HCT116 (cell line): ENCODE measurements at regions not wholly inside any gene's neighbourhood (a gene's known extent, or its start where the extent isn't known, plus 50 kb on each side); places are given as distances from the start of the nearest gene placed in this dataset.

Experiments used
- ATAC-seq: fragments of 200-7000 bp; cut with Tn5 transposase; 2 replicates; pipeline ENCODE4 v1.9.1; 2020; ENCODE audit warnings: mild to moderate bottlenecking, moderate library complexity
- BruUV-seq: library from RNA; stranded (reverse); fragments of 400-500 nt; replicated peaks from 2 replicates; lab custom pipeline; 2021; lab: Mats Ljungman, UMichigan
- CTCF ChIA-PET: fragments of 300-600 bp; sonication (Branson Sonifier 250); formaldehyde crosslinking; loops from one replicate; lab custom pipeline; 2021; ENCODE audit warnings: antibody characterized with exemption; lab: Charles Lee
- POLR2A ChIA-PET: fragments of 300-600, 350-600 bp; sonication (Branson Sonifier 250); formaldehyde crosslinking; loops from one replicate; lab custom pipeline; 2021; ENCODE audit warnings: antibody characterized with exemption; lab: Charles Lee
- RAD21 ChIA-PET, 2 experiments: fragments of 300-600 bp; sonication (Branson Sonifier 250); formaldehyde crosslinking; loops; one replicate each; lab custom pipeline; 2023; ENCODE audit warnings: low total read pairs in 2 of 2; ENCODE audit not compliant: uncharacterized antibody in 2 of 2, unreplicated experiment in 2 of 2, low non-redundant PET in 1 of 2; lab: Charles Lee
- DNase-seq: peaks from one replicate; pipeline ENCODE4 v3.0.0-alpha.2; 2010; ENCODE audit warnings: low read depth, low spot score
- H2AFZ ChIP-seq: fragments of 200-600 bp; shearing (Covaris generic), sonication (generic); 2 replicates; pipeline ENCODE4 v1.6.1; 2017; ENCODE audit warnings: low read depth, mixed run types, mixed read lengths, antibody characterized with exemption, low read length; ENCODE audit not compliant: poor library complexity, severe bottlenecking
- H3K27ac ChIP-seq: 2 replicates; pipeline ENCODE4 v1.5.1; 2012; ENCODE audit warnings: low read depth, low read length
- H3K27me3 ChIP-seq: fragments of 200-600 bp; sonication (generic); 2 replicates; pipeline ENCODE4 v1.6.1; 2016; ENCODE audit warnings: mixed run types, low read length, mixed read lengths; ENCODE audit not compliant: insufficient read depth
- H3K36me3 ChIP-seq, 2 experiments: fragments of 200-500 bp in 1 of 2; fragments of 200-600 bp in 1 of 2; sonication (Bioruptor generic) in 1 of 2; sonication (generic) in 1 of 2; 2 replicates each; pipeline versions ENCODE4 v1.5.1 to v1.6.1; 2014 to 2016; ENCODE audit warnings: low read length in 2 of 2, inconsistent platforms in 1 of 2, mixed read lengths in 1 of 2, mixed run types in 1 of 2; ENCODE audit not compliant: insufficient read depth in 2 of 2, control insufficient read depth in 1 of 2
- H3K4me1 ChIP-seq, 2 experiments: fragments of 200-600 bp in 1 of 2; sonication (generic) in 1 of 2; 2 replicates each; pipeline versions ENCODE4 v1.5.1 to v1.6.1; 2012 to 2017; ENCODE audit warnings: low read length in 2 of 2, inconsistent platforms in 1 of 2, mild to moderate bottlenecking in 1 of 2, mixed read lengths in 1 of 2, mixed run types in 1 of 2, moderate library complexity in 1 of 2; ENCODE audit not compliant: insufficient read depth in 2 of 2, control insufficient read depth in 1 of 2
- H3K4me2 ChIP-seq: fragments of 200-600 bp; sonication (generic); 2 replicates; pipeline ENCODE4 v1.6.1; 2017; ENCODE audit warnings: mixed run types, low read length, mixed read lengths
- H3K4me3 ChIP-seq, 2 experiments: fragments of 200-600 bp in 1 of 2; sonication (generic) in 1 of 2; replicated peaks in 1 of 2; 2 replicates each; pipeline ENCODE4 v1.5.1; 2011 to 2016; ENCODE audit warnings: low read length in 2 of 2, control low read depth in 1 of 2, low read depth in 1 of 2, mild to moderate bottlenecking in 1 of 2, mixed read lengths in 1 of 2, mixed run types in 1 of 2
- H3K79me2 ChIP-seq: fragments of 200-600 bp; sonication (generic); 2 replicates; pipeline ENCODE4 v1.6.1; 2017; ENCODE audit warnings: mild to moderate bottlenecking, mixed run types, low read length, moderate library complexity, mixed read lengths; ENCODE audit not compliant: insufficient read depth
- H3K9ac ChIP-seq: fragments of 200-600 bp; sonication (generic); 2 replicates; pipeline ENCODE4 v1.6.1; 2016; ENCODE audit warnings: low read length, mixed read lengths
- H3K9me2 ChIP-seq: fragments of 200-600 bp; sonication (generic), shearing (Covaris generic); 2 replicates; pipeline ENCODE4 v1.6.1; 2017; ENCODE audit warnings: mixed run types, mild to moderate bottlenecking, moderate library complexity; ENCODE audit not compliant: insufficient read depth
- H3K9me3 ChIP-seq, 2 experiments: fragments of 200-500 bp in 1 of 2; fragments of 200-600 bp in 1 of 2; sonication (Bioruptor generic) in 1 of 2; sonication (generic) in 1 of 2; 2 replicates each; pipeline ENCODE4 v1.6.1; 2014 to 2017; ENCODE audit warnings: low read length in 2 of 2, mixed read lengths in 2 of 2, inconsistent platforms in 1 of 2, low read depth in 1 of 2, mild to moderate bottlenecking in 1 of 2, mixed run types in 1 of 2, moderate library complexity in 1 of 2; ENCODE audit not compliant: control insufficient read depth in 1 of 2, insufficient read depth in 1 of 2
- H4K20me1 ChIP-seq: fragments of 200-600 bp; sonication (generic), shearing (Covaris generic); 2 replicates; pipeline ENCODE4 v1.6.1; 2017; ENCODE audit warnings: mixed run types, mild to moderate bottlenecking, moderate library complexity; ENCODE audit not compliant: insufficient read depth
- CBX3 ChIP-seq: IDR thresholded peaks from 2 replicates; pipeline ENCODE4 v1.6.1; 2012; ENCODE audit warnings: low read depth
- CEBPB ChIP-seq: IDR thresholded peaks from 2 replicates; pipeline ENCODE4 v1.6.1; 2012; ENCODE audit warnings: low read depth
- EGR1 ChIP-seq: IDR thresholded peaks from 2 replicates; pipeline ENCODE4 v1.6.1; 2012; ENCODE audit warnings: low read depth
- EZH2 ChIP-seq: fragments of 200-600 bp; sonication (generic); IDR thresholded peaks from 2 replicates; pipeline ENCODE4 v1.6.1; 2017; ENCODE audit warnings: antibody characterized with exemption, mixed run types
- EZH2phosphoT487 ChIP-seq: fragments of 200-600 bp; IDR thresholded peaks from 2 replicates; pipeline ENCODE4 v1.6.1; 2018; ENCODE audit warnings: antibody characterized with exemption, borderline replicate concordance
- JUND ChIP-seq: IDR thresholded peaks from 2 replicates; pipeline ENCODE4 v1.6.1; 2012
- MAX ChIP-seq: IDR thresholded peaks from 2 replicates; pipeline ENCODE4 v1.6.1; 2012
- POLR2AphosphoS5 ChIP-seq: IDR thresholded peaks from 2 replicates; pipeline ENCODE4 v1.6.1; 2011; ENCODE audit warnings: mild to moderate bottlenecking, low read depth, low read length, moderate library complexity
- RAD21 ChIP-seq: IDR thresholded peaks from 2 replicates; pipeline ENCODE4 v1.6.1; 2012; ENCODE audit warnings: low read depth, mild to moderate bottlenecking
- SIN3A ChIP-seq: IDR thresholded peaks from 2 replicates; pipeline ENCODE4 v1.6.1; 2012; ENCODE audit warnings: low read depth
- SP1 ChIP-seq: IDR thresholded peaks from 2 replicates; pipeline ENCODE4 v1.6.1; 2012; ENCODE audit warnings: low read depth
- SRF ChIP-seq: IDR thresholded peaks from 2 replicates; pipeline ENCODE4 v1.6.1; 2012; ENCODE audit warnings: low read depth
- YY1 ChIP-seq: IDR thresholded peaks from 2 replicates; pipeline ENCODE4 v1.6.1; 2011; ENCODE audit warnings: low read length, low read depth, moderate library complexity, mild to moderate bottlenecking; ENCODE audit not compliant: insufficient replicate concordance; ENCODE audit errors: extremely low read depth
- ZFX ChIP-seq: fragments of 450-650 bp; IDR thresholded peaks from 2 replicates; pipeline ENCODE4 v1.6.1; 2017
- ZNF274 ChIP-seq: fragments of 200-500 bp; sonication (Bioruptor generic); IDR thresholded peaks from 2 replicates; pipeline ENCODE4 v1.6.1; 2014; ENCODE audit warnings: mild to moderate bottlenecking, low read depth, low read length, inconsistent platforms
- intact Hi-C: fragments of 100-400 bp; cut with micrococcal nuclease; formaldehyde crosslinking; loops from 2 replicates; pipeline ENCODE4 v1.10.0; 2022
- TF ChIP-seq, protein P1 (sequence below), 3 experiments: fragments of 200-600 bp in 1 of 3; sonication (generic) in 1 of 3; IDR thresholded peaks in 2 of 3; conservative IDR thresholded peaks in 1 of 3; 2 replicates each; pipeline ENCODE4 v1.5.1; 2012 to 2017; ENCODE audit warnings: low read depth in 2 of 3, low read length in 2 of 3, antibody characterized with exemption in 1 of 3, borderline replicate concordance in 1 of 3, control low read depth in 1 of 3, mild to moderate bottlenecking in 1 of 3, mixed read lengths in 1 of 3, mixed run types in 1 of 3, moderate library complexity in 1 of 3; ENCODE audit not compliant: insufficient read depth in 1 of 3
- TF ChIP-seq, protein P2 (sequence below): IDR thresholded peaks from 2 replicates; pipeline ENCODE4 v1.6.1; 2012
- TF ChIP-seq, protein P3 (sequence below): IDR thresholded peaks from 2 replicates; pipeline ENCODE4 v1.6.1; 2011; ENCODE audit warnings: mild to moderate bottlenecking, low read length, moderate library complexity; ENCODE audit not compliant: insufficient replicate concordance; ENCODE audit errors: extremely low read depth

DNA sequence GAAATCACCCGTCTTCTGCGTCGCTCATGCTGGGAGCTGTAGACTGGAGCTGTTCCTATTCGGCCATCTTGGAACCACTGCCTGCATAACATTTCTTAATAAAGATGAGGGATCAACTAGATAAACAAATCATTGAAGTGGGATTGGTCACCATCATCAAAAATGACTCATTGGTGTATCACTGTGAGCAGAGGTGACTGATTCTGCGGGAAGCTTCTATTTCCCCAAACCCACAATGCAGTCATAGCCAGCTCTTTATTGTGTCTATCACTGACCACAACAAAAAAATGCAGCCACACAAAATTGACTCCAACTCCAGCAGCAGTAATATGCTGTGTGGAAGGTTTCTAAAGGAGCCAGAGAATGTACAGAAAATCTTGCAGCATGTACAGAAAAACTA lies 630.7 kb upstream of the HS6ST1 start:
- POLR2A ChIA-PET, result no interaction called here

More for the DNA sequence above, 630.7 kb upstream of the HS6ST1 start:
- intact Hi-C loops, result no loop called here
- TF ChIP-seq EGR1 (no peak), ZNF274 (no peak), RAD21 (no peak), CEBPB (no peak), POLR2AphosphoS5 (no peak), EZH2 (no peak), EZH2phosphoT487 (no peak), SIN3A (no peak), JUND (no peak), CBX3 (no peak), YY1 (no peak), ZFX (no peak), SP1 (no peak), MAX (no peak), SRF (no peak)
- TF ChIP-seq, protein P1, sequence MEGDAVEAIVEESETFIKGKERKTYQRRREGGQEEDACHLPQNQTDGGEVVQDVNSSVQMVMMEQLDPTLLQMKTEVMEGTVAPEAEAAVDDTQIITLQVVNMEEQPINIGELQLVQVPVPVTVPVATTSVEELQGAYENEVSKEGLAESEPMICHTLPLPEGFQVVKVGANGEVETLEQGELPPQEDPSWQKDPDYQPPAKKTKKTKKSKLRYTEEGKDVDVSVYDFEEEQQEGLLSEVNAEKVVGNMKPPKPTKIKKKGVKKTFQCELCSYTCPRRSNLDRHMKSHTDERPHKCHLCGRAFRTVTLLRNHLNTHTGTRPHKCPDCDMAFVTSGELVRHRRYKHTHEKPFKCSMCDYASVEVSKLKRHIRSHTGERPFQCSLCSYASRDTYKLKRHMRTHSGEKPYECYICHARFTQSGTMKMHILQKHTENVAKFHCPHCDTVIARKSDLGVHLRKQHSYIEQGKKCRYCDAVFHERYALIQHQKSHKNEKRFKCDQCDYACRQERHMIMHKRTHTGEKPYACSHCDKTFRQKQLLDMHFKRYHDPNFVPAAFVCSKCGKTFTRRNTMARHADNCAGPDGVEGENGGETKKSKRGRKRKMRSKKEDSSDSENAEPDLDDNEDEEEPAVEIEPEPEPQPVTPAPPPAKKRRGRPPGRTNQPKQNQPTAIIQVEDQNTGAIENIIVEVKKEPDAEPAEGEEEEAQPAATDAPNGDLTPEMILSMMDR (IDR thresholded peaks at IDR 0.05 in 2 of 3, conservative IDR thresholded peaks at IDR 0.05 in 1 of 3; ENCODE audit: borderline replicate concordance in 1 of 3, insufficient read depth in 1 of 3, low read depth in 2 of 3, low read length in 2 of 3), result no peak
- TF ChIP-seq, protein P2, sequence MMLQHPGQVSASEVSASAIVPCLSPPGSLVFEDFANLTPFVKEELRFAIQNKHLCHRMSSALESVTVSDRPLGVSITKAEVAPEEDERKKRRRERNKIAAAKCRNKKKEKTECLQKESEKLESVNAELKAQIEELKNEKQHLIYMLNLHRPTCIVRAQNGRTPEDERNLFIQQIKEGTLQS, result no peak
- TF ChIP-seq, protein P3, sequence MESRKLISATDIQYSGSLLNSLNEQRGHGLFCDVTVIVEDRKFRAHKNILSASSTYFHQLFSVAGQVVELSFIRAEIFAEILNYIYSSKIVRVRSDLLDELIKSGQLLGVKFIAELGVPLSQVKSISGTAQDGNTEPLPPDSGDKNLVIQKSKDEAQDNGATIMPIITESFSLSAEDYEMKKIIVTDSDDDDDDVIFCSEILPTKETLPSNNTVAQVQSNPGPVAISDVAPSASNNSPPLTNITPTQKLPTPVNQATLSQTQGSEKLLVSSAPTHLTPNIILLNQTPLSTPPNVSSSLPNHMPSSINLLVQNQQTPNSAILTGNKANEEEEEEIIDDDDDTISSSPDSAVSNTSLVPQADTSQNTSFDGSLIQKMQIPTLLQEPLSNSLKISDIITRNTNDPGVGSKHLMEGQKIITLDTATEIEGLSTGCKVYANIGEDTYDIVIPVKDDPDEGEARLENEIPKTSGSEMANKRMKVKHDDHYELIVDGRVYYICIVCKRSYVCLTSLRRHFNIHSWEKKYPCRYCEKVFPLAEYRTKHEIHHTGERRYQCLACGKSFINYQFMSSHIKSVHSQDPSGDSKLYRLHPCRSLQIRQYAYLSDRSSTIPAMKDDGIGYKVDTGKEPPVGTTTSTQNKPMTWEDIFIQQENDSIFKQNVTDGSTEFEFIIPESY, result no peak
- H3K4me3 ChIP-seq, result no peak overlapping the region
- ATAC-seq, result no peak
- H4K20me1 ChIP-seq, result no peaks in the 10 kb centered on the region
- no peaks in the 10 kb centered on the region for H3K36me3 ChIP-seq
- no peaks in the 10 kb centered on the region for H3K9me3 ChIP-seq
- no peak overlapping the region for H3K4me2 ChIP-seq
- no peaks in the 10 kb centered on the region for H3K9me2 ChIP-seq
- no peak overlapping the region for H2AFZ ChIP-seq
- CTCF ChIA-PET, result no interaction called here
- H3K9ac ChIP-seq, result no peak overlapping the region
- no peaks in the 10 kb centered on the region for H3K79me2 ChIP-seq
- DNase-seq, result no peak
- peaks cover 17% of the 10 kb centered on the region for H3K27me3 ChIP-seq
- RAD21 ChIA-PET, result no interaction called here
- no peak overlapping the region for H3K27ac ChIP-seq
- BruUV-seq, result no TSS peak
- no peaks in the 10 kb centered on the region for H3K4me1 ChIP-seq
